Tongue (tissue), 1 donor: ENCODE measurements at regions not wholly inside any gene's neighbourhood (a gene's known extent, or its start where the extent isn't known, plus 50 kb on each side); places are given as distances from the start of the nearest gene placed in this dataset.

ENCODE experiments used
- DNase-seq: peaks from one replicate; pipeline ENCODE4 v3.0.0-alpha.2; 2015

GRCh38 chr9:80899208-80899607, 790.1 kb downstream of the TLE1 start:
- DNase-seq = peak; percentile 12

DNA sequence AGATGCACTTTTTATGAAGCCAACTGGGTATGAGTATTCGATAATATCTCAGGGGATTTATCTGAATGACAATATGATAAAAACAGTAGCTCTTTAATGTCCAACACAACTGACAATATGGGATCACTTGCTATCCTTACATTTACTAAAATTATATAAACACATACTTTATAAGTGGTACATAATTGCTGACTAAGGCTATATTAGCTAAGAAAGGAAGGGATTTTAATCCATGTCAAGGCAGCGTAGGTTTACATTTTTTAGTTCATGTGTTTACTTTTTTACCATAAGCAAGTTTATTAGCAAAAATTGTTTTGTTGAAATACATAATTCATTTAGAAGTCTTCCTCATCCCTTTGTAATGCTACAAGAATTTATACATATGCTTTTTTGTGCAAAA, 796.2 kb downstream of the TLE1 start:
- no peak for DNase-seq

DNA sequence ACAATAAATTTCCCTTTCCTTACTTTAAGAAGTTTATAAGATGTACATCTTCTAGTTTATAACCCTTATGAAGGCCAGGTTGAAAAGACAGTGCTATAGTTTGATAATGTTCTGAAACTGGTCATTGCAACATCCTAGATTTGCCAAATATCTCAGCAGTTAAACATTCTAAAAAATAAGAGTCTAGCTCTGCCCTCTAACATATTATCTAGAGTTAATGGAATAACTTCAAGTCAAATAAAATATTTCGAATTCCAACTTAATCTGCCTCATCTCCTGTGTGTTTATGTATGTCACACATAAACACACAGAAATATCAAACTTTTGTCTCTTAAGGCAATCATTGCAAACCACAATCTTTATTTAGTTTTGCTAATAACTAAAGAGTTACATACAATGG, 796.6 kb downstream of the TLE1 start:
- DNase-seq = no peak

DNA sequence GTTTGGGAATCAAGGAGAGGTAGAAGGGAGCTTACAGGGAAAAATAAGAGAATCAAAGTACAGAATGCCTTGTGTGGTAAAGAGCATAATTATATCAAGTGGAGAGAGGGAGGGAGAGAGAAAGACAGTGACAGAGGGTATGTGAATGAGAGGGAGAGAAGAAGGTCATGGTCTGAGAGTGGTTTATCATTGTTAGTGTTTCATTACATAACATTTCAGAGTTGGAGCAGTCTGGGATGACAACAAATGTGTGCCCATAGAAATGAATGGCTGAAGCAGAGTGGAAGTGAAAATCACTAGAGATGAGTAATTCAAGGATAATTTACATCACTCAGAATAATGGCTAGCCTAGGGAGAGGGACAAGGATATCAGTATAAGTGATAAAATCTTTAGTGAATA, 799.2 kb downstream of the TLE1 start:
- no peak for DNase-seq

DNA sequence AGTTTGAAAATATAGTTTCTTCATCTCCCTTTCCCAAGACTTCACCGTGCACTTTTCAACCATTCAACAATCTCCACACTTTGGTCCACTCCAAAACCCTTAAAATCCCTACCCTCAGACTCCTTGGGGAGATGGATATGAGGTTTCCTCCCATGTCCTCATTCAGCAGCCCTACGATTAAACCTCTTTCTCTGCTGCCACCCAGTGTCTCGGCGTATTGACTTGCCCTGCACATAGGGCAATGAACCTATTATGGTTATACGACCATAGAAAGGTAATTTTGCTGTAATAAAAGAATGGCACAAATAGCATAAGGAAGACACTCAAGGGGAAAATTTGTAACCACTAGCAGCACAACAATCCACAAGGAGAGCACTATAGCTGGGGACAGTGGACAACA, 803.5 kb downstream of the TLE1 start:
- DNase-seq = no peak

- no peak for DNase-seq
Measured at GRCh38 chr9:80883826-80884579, 805.3 kb downstream of the TLE1 start.

- DNase-seq = no peak
Measured at GRCh38 chr9:80883426-80883825, 805.9 kb downstream of the TLE1 start.

DNA sequence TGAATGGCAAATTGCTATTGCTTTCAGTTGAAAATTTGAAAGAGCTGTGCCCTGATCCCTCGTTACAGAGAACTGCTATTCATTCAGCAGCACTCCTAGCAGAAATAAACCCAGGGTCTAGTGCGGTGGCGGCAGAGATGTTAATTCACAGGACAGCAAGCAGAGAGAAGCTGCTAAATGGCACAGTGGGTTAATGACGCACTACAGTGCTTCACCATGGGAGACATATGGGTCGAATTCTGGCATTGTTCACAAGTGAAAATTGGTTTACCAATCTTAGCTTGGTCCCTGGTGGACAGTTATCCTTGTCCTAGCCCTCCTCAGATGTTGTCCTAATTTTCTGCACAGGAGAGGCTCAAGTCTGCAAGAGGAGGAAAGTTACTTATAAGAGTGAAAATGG, 807.4 kb downstream of the TLE1 start:
- DNase-seq = no peak

GRCh38 chr9:80881320-80881719, 808.0 kb downstream of the TLE1 start:
- DNase-seq = no peak

- DNase-seq = no peak
Measured at GRCh38 chr9:80878556-80878955, 810.8 kb downstream of the TLE1 start.

DNA sequence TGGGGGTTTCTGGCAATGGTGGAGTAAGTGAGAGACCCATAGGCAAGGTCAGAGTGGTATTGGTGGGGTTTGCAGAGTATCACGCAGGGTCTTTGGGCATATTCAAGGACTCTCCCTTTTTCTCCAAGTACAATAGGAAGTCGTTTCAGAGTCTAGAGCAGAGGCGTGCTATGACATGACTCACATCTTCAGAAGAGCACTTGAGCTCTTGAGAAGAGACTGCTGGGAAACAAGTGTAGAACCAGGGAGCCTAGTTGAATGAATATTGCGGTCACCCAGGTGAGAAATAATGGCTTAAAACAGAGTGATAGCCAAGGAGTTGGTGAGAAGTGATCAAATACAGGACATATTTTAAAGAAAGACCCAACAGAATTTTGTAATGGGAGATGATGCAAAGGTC, 813.4 kb downstream of the TLE1 start:
- DNase-seq = no peak

- no peak for DNase-seq
Measured at GRCh38 chr9:80874276-80874675, 815.1 kb downstream of the TLE1 start.

DNA sequence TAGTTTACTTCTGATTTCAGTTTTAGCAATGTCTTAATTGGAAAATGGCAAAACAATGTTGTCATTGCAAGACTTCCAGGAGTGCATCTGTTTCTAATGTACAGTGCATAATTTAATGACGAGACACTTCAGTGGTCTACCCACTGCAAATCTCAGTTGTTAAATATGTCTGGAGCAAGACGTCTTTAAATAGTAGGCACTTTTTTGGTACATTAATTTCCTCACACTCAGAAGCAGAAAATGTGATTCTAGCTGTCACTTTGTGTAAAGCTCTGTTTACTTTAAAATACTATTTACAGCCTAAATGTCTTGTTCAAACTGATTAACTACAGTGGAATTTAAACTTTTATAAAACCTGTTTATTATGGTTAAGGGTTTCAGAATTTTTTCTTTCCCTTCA, 815.5 kb downstream of the TLE1 start:
- no peak for DNase-seq

GRCh38 chr9:80871596-80871995, 817.8 kb downstream of the TLE1 start:
- no peak for DNase-seq

- DNase-seq = no peak
Measured at GRCh38 chr9:80867731-80868130, 821.6 kb downstream of the TLE1 start.

- no peak for DNase-seq
Measured at GRCh38 chr9:80866576-80867227, 822.6 kb downstream of the TLE1 start.

DNA sequence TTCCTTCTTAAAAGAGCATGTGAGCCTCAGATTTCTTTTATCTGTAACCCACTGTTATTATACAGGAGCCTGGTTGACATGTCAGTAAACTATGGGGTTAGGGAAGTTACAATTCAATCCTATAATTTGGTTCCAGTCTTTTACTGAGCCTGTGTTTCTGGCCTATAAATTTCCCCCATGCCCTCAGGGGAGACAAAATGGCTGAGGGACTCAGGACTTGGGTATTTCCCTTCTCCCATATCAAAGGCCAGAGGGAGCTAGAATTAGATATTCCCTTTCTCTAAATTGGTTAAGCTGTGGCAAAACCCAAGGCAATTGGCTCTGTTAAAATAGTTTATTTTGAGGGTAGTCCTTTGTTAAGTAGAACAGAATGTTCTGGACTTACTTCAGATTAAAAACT, 823.2 kb downstream of the TLE1 start:
- no peak for DNase-seq

GRCh38 chr9:80843028-80843427, 846.3 kb downstream of the TLE1 start:
- no peak for DNase-seq

- DNase-seq = peak; percentile 68
Measured at GRCh38 chr9:80842389-80842788, 847.0 kb downstream of the TLE1 start.

DNA sequence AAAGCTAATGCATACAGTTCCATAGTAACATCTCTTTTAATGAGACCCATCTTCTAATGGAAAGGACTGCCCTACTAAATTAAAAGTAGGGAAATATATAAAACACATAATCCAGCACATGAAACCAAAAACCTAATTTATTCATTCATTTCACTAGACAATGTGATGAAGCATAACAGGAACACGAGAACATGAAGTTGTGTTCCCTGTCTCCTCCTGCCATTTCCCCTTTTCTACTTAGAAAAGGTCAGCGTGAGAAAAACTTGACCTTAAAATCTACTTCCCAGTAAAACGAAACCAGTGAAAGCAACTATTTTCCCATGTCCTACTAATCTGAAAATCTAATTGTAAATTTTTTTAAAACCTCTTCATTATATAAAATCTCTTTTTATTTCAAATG, 847.5 kb downstream of the TLE1 start:
- no peak for DNase-seq

- DNase-seq = no peak
Measured at GRCh38 chr9:80839821-80840675, 849.3 kb downstream of the TLE1 start.

DNA sequence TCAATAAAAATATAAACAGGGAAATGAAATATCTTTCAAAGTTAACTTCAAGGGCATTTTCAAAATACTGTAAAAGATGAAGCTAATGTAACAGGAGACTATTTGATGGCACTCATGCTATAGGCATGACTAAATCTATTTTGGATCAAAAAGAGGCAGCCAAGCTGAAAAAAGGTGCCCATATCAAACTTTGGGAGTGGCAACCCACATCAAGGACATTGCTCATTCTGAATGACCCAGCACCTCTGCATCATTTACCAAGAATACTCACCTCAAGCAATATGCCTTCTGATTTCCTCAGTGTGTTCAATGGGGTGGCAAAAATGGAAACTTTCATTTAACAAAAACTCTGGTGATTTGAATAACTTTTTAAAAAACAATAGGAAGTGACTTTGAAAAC, 853.3 kb downstream of the TLE1 start:
- DNase-seq = no peak

DNA sequence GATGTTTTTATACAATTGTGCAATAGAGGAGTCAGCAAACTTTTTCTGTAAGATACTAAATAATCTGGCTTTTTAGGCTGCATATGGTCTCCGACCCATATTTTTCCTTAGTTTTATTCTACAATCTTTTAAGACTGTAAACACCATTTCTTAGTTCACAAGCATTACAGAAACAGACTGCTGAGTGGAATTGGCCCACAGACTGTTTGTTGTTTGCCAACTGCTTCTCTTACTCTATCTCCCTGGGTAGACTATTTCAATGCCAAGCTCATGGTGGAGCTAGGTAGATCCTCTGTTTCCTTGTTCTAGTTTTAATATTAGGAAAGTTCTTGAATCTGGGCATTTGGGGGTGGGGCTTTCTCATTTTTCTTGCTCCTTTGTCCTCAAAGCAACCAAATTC, 857.6 kb downstream of the TLE1 start:
- DNase-seq = no peak
